Vagina (tissue), 2 donors: ENCODE measurements at regions not wholly inside any gene's neighbourhood (a gene's known extent, or its start where the extent isn't known, plus 50 kb on each side); places are given as distances from the start of the nearest gene placed in this dataset.

Experiments used
- CTCF ChIP-seq, 3 experiments: fragments of 450-650 bp in 2 of 3; fragments of 200-600 bp in 1 of 3; sonication (generic) in 1 of 3; IDR thresholded peaks; one replicate each; pipeline ENCODE4 v1.5.1; 2017 to 2019; ENCODE audit warnings: antibody characterized with exemption in 3 of 3, mild to moderate bottlenecking in 2 of 3, moderate library complexity in 2 of 3
- POLR2A ChIP-seq, 2 donors: fragments of 450-650 bp; IDR thresholded peaks; one replicate each; pipeline ENCODE4 v1.6.1; 2017; ENCODE audit warnings: antibody characterized with exemption in 2 of 2, mild to moderate bottlenecking in 2 of 2, moderate library complexity in 2 of 2
- POLR2AphosphoS5 ChIP-seq, 2 donors: sonication (generic); formaldehyde crosslinking; IDR thresholded peaks; one replicate each; pipeline ENCODE4 v1.9.0; 2017; ENCODE audit warnings: antibody characterized with exemption in 2 of 2, mild to moderate bottlenecking in 2 of 2, low read depth in 1 of 2; ENCODE audit not compliant: insufficient read depth in 1 of 2

DNA sequence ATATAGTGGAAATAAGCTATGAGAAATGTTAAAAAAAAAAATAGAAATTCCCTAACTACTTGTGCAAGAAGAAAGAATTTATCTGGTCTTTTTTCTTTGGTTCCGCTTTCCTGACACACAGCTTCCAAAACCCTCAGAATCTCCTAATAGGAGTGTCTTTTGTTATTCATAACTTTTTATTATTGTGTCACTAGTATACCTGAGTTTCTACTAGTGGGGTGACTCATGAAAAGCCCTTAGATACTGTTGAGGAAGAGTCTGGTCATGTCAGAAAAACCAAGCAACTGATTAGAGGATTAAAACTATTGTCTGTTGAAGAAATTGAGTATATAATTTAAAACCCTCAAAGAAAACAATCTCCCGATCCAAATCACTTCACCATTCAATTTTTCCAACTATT lies 152.8 kb upstream of the IFNE start:
- TF ChIP-seq CTCF (IDR thresholded peaks at IDR 0.05) (no peak), POLR2AphosphoS5 (IDR thresholded peaks at IDR 0.05; ENCODE audit: insufficient read depth in 1 of 2, low read depth in 1 of 2) (no peak), POLR2A (IDR thresholded peaks at IDR 0.05) (no peak)
